Activated T-cell treated with anti-CD3 and anti-CD28 coated beads, Interleukin-2, amount 50 U/mL, for 1 hour (primary cell): ENCODE measurements at regions not wholly inside any gene's neighbourhood (a gene's known extent, or its start where the extent isn't known, plus 50 kb on each side); places are given as distances from the start of the nearest gene placed in this dataset.
"Not testable (repeated sequence)": the region's sequence is repeated elsewhere in the genome, so short reads cannot be mapped to it uniquely, and the experiment has no call there.

Experiments used
- DNase-seq: peaks from one replicate; pipeline ENCODE4 v3.0.0-alpha.2; 2020

DNA sequence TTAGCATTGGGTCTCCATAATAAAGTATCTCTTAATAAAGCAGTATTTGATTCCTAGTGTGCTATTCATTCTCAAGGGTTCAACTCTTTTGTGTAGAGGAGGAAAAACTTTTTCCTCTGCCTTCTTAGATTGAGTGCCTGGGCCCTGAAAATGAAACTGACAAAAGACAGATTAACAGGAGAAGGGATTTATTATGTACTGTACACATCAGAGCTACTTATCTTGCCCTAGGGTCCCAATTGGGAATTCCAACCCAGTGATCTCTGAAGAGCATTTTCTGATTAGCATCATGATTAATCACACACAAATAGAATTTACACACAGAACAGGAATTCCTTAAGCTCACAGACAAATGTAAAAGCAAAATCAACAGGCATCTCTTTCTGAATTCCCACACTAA, 128.9 kb downstream of the CD164 start:
- DNase-seq, result no peak

GRCh38 chr6:109252261-109253041, 129.8 kb downstream of the CD164 start:
- DNase-seq, result no peak

DNA sequence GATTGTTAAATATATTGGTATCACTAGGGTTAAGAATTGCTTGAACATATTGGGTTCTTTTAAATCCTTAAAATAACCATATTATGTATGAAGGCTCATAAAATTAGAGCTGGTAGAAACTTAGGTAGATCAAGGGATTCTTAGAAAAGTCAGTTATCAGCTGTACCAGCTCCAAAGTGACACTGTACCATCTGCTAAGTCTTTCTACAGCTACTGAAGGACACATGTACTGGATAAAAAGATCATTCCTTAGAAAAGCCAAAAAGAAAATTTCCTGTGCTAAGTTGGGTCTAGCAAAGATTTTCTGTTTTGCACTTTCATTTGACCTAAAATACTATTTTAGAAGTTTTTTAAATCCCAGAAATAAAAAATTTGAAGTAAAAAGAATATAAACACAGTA, 130.4 kb downstream of the CD164 start:
- no peak for DNase-seq

- DNase-seq, result not testable (repeated sequence)
Measured at GRCh38 chr6:109250544-109251156, 131.6 kb downstream of the CD164 start.

- no peak for DNase-seq
Measured at GRCh38 chr6:109243863-109244825, 138.1 kb downstream of the CD164 start.

DNA sequence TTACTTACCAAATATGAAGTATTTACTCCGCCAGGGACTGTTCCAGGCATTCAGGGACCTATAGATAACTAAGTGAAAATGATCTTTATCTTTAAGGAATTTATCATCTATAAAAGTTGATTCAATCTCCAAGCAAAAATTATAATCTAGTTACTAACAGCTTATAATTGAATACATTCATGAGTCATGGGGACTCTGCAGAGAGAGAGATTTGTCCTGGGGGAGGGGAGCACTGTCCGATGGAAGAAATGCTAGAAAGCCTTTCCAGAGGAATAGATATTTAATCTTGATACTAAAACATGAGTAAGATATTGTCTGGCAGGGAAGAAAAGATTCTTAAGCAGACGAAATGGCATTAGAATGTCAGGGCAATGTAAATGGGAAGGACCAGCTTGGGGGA, 139.3 kb downstream of the CD164 start:
- no peak for DNase-seq

GRCh38 chr6:109242029-109242428, 140.2 kb downstream of the CD164 start:
- no peak for DNase-seq

DNA sequence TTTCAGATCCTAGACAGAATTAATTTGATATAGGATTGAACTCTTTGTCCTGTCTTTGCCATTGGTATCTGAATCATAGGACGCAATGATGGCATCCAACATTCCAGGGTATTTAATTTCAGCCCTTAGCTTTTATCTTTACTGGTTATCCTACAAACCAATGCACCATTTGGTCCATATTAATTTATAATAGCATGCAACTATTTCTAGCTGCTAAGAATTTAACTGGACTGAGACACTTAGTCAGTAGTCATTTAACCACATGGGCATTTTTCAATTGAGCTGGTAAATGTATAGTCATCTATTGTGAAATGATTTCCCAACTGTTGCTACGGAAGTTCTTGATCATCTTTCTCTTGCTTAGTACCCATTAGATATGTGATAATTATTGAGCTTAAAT, 141.1 kb downstream of the CD164 start:
- DNase-seq, result no peak

GRCh38 chr6:109240370-109241084, 141.7 kb downstream of the CD164 start:
- no peak for DNase-seq

DNA sequence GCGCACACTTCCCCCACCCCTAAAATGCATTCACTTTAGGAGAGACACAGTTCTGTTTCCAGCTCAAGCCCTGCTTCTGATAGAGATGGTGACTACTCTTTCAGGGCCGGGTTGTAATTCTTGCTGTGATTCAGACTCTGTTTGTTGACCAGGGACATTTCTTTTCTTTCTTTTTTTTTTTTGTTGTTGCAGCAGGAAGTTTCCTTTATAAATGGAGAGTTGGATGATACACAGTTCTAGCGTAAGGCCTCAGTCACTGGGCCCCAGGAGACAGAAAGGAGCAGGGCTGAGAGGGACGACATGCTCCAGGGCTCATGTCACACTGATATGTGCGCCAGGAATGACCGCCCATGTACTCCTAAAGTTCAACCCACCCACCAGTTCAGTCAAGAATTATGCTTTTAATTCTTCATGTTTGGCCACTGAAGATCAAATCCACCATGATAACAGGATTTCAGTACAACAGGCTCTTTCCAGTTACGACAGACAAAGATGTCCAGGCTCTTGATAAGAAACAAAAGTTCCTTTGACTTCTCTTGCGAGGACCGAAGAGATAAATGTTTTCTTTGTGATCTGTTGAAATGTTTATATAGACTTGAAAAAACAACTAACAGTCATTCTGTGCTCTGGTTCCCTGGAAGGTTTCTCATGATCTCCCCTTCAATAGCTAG, 142.5 kb downstream of the CD164 start:
- no peak for DNase-seq

GRCh38 chr6:109239160-109239559, 143.1 kb downstream of the CD164 start:
- DNase-seq, result no peak

- DNase-seq, result no peak
Measured at GRCh38 chr6:109238396-109238795, 143.1 kb downstream of the CEP57L1 start.

- no peak for DNase-seq
Measured at GRCh38 chr6:109237986-109238329, 142.7 kb downstream of the CEP57L1 start.

DNA sequence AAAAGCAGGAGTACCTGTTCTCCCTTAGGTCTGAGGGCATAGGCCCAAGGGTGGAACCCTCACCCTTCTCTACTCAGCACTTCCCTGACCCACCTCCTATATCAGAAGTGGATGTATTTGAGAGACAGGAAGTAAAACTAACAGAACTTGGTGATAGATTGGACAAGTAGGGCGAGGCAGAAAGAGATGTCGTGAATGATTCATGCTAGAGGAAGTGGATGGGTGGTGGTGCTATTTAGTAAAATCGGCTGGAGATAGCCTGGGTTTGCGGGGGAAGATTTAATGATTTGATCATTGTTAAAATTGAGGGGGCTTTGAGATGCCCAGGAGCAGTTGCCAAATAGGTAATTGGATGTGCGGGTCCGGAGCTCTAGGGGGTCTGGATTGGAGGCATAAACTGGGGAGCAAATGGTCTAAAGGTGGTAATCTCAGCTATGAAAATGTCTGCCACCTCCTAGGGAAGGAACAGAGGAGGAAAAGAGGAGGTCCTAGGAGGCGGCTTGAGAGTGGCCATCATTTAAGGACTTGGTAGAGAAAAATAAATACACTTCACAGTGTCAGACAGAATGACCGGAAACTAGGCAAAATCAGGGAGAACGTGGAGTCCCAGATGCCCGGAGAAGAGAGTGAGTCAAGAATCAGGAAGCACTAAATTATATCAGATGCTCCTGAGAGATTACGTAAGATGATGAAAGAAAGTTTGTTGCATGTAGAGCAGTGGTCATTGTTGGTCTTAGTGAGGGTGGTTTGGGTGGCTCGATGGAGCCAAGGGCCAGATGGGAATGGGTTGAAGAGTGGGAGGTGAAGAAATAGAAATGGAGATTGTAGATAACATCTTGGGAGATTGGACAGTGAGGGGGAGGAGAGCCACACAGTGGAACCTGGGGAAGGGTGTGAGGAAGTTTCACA, 142.0 kb downstream of the CEP57L1 start:
- DNase-seq, result no peak

DNA sequence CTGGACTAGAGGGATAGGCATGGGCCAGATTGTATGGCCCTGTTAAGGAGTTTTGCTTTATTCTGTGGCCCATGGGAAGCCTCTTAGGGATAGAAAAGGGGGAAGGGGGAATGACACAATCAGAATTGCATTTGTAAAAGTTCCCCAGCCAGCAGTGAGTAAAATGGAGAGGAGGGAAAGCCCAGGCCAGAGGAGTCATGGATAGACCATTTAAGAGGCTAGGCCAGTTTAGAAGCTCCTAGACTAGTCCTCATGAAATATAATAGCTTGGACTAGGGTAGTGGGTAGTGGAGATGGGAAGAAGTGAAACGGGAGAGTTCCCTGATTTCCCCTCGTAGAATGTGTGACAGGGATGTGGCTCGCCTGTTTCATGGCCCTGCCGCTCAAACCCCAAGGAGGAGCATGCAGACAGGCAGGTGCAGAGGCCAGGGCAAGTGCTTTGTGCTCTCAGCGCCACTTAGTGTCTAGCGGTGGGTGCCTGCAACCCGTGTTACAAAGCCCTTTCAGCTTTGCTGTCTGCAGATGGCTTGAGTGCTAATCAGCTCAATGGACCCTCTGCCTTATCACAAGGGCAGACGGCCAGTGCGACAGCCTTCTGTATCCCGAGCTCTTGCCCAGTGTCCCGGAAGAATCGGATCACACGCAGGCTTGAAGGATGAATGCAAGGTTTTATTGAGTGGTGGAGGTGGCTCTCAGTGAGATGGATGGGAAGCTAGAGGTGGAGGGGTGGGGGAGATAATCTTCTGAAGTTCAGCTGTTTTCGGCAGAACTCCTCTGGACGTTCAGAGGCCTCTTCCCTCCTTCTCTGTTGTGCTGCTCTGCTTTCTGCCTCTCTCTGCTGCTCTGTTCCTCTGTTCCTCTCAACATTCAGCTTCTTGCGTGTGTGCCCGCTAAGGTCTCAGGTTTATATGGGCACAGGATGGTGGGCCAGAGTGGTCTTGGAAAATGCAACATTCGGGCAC, 141.1 kb downstream of the CEP57L1 start:
- DNase-seq, result peak; percentile 24

GRCh38 chr6:109235481-109236038, 140.3 kb downstream of the CEP57L1 start:
- DNase-seq, result no peak

- DNase-seq, result no peak
Measured at GRCh38 chr6:109230453-109230852, 135.1 kb downstream of the CEP57L1 start.

DNA sequence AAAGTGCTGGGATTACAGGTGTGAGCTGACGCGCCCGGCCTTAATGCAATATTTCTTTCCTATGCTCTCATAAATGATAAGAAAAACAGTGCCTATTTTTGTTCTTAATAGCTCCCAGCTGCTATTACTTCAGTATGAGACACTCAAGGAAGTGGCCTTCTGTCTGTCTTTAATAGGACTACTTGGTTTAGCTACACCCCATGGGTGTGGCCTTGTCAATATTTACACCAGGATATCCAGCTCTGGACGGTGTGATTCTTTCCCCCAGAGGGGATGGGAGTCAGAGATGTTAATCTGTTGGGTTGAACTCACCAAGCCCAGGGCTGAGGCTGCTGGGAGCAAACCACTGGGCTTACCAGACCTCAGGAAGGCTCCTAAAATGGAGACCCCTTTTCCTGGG, 134.2 kb downstream of the CEP57L1 start:
- no peak for DNase-seq

- DNase-seq, result no peak
Measured at GRCh38 chr6:109227646-109228045, 132.3 kb downstream of the CEP57L1 start.

- DNase-seq, result no peak
Measured at GRCh38 chr6:109226353-109226752, 131.0 kb downstream of the CEP57L1 start.
